ENCODE measurements at regions not wholly inside any gene's neighbourhood (a gene's known extent, or its start where the extent isn't known, plus 50 kb on each side); places are given as distances from the start of the nearest gene placed in this dataset.

DNA sequence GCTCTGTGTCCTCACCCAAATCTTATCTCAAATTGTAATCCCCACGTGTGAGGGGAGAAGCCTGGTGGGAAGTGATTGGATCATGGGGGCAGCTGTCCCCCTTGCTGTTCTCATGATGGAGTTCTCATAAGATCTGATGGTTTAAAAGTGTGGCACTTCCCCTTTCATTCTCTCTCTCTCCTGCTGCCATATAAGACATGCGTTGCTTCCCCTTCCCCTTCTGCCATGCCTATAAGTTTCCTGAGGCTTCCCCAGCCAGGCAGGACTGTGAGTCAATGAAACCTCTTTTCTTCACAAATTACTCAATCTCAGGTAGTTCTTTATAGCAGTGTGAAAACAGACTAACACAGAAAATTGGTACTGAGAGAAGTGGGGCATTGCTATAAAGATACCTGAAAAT, 107.7 kb downstream of the DMAC1 start:
- no peak overlapping the region for H3K9ac ChIP-seq (ENCODE audit: low read length)
- H3K27ac ChIP-seq (ENCODE audit: low read depth, low read length) = no peak overlapping the region
- H2AFZ ChIP-seq (ENCODE audit: low read depth, low read length) = no peak overlapping the region
- no peaks in the 10 kb centered on the region for H3K9me3 ChIP-seq (ENCODE audit: insufficient read depth, low read depth, low read length)
- H3K27me3 ChIP-seq (ENCODE audit: insufficient read depth, low read length) = no peaks in the 10 kb centered on the region
- H3K27ac Mint-ChIP-seq (ENCODE audit: unreplicated experiment) = no peak overlapping the region
- no peaks in the 10 kb centered on the region for H3K79me2 ChIP-seq (ENCODE audit: insufficient read depth, low read length)
- H3K36me3 Mint-ChIP-seq (ENCODE audit: low read depth, unreplicated experiment) = no peaks in the 10 kb centered on the region
- H3K36me3 ChIP-seq (ENCODE audit: insufficient read depth, low read length) = no peaks in the 10 kb centered on the region
- H4K20me1 ChIP-seq (ENCODE audit: insufficient read depth, low read length) = no peaks in the 10 kb centered on the region
- no peak for DNase-seq (ENCODE audit: low read depth)
- peaks cover 3% of the 10 kb centered on the region for H3K9me3 Mint-ChIP-seq (ENCODE audit: unreplicated experiment)
- no peak overlapping the region for H3K4me3 Mint-ChIP-seq (ENCODE audit: unreplicated experiment)
- H3K4me1 Mint-ChIP-seq (ENCODE audit: low read depth, unreplicated experiment) = peaks cover 25% of the 10 kb centered on the region
- TF ChIP-seq, protein P1, sequence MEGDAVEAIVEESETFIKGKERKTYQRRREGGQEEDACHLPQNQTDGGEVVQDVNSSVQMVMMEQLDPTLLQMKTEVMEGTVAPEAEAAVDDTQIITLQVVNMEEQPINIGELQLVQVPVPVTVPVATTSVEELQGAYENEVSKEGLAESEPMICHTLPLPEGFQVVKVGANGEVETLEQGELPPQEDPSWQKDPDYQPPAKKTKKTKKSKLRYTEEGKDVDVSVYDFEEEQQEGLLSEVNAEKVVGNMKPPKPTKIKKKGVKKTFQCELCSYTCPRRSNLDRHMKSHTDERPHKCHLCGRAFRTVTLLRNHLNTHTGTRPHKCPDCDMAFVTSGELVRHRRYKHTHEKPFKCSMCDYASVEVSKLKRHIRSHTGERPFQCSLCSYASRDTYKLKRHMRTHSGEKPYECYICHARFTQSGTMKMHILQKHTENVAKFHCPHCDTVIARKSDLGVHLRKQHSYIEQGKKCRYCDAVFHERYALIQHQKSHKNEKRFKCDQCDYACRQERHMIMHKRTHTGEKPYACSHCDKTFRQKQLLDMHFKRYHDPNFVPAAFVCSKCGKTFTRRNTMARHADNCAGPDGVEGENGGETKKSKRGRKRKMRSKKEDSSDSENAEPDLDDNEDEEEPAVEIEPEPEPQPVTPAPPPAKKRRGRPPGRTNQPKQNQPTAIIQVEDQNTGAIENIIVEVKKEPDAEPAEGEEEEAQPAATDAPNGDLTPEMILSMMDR (IDR thresholded peaks at IDR 0.05; ENCODE audit: insufficient read depth, low read depth, low read length) = no peak
- no peak overlapping the region for H3K4me3 ChIP-seq (ENCODE audit: insufficient read depth, low read depth, low read length)
- H3K4me2 ChIP-seq (ENCODE audit: low read length) = no peak overlapping the region
- H3K27me3 Mint-ChIP-seq (ENCODE audit: low read depth, unreplicated experiment) = no peaks in the 10 kb centered on the region
- no peak for FAIRE-seq
- no peaks in the 10 kb centered on the region for H3K4me1 ChIP-seq (ENCODE audit: insufficient read depth, low read length)

DNA sequence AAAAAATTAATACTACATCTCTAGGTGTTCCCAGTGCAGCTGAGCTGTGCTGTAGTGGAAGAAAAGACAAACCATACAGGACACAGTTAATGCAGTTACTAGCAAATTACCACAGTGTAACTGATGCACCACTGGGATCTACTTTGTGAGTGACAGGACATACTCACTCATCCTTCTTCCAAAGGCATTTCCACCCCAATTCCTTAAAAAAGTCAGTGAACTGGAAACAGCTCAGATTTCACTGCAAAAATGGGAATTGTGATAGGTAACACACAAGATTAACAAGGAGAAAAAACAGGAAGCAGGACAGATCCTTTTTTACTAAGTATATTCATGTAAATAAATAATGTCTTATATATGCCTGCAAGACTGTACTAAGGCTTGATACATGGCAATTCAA, 109.6 kb downstream of the DMAC1 start:
- no peaks in the 10 kb centered on the region for H3K9me3 Mint-ChIP-seq (ENCODE audit: unreplicated experiment)
- Histone ChIP-seq H3K4me3 (ENCODE audit: insufficient read depth, low read depth, low read length) (no peak overlapping the region), H3K4me1 (ENCODE audit: insufficient read depth, low read length) (no peaks in the 10 kb centered on the region), H3K36me3 (ENCODE audit: insufficient read depth, low read length) (no peaks in the 10 kb centered on the region), H3K9ac (ENCODE audit: low read length) (no peak overlapping the region), H3K27ac (ENCODE audit: low read depth, low read length) (no peak overlapping the region), H3K27me3 (ENCODE audit: insufficient read depth, low read length) (no peaks in the 10 kb centered on the region), H3K4me2 (ENCODE audit: low read length) (no peak overlapping the region), H3K9me3 (ENCODE audit: insufficient read depth, low read depth, low read length) (no peaks in the 10 kb centered on the region), H2AFZ (ENCODE audit: low read depth, low read length) (no peak overlapping the region), H3K79me2 (ENCODE audit: insufficient read depth, low read length) (no peaks in the 10 kb centered on the region), H4K20me1 (ENCODE audit: insufficient read depth, low read length) (no peaks in the 10 kb centered on the region)
- no peak overlapping the region for H3K27ac Mint-ChIP-seq (ENCODE audit: unreplicated experiment)
- H3K36me3 Mint-ChIP-seq (ENCODE audit: low read depth, unreplicated experiment) = no peaks in the 10 kb centered on the region
- FAIRE-seq (no peak), DNase-seq (ENCODE audit: low read depth) (no peak)
- TF ChIP-seq, protein P1 (IDR thresholded peaks at IDR 0.05; ENCODE audit: insufficient read depth, low read depth, low read length) = no peak
- no peak for TF ChIP-seq EZH2 (IDR thresholded peaks at IDR 0.05; ENCODE audit: insufficient read depth, low read length)
- H3K4me1 Mint-ChIP-seq (ENCODE audit: low read depth, unreplicated experiment) = peaks cover 23% of the 10 kb centered on the region
- no peaks in the 10 kb centered on the region for H3K27me3 Mint-ChIP-seq (ENCODE audit: low read depth, unreplicated experiment)
- H3K4me3 Mint-ChIP-seq (ENCODE audit: unreplicated experiment) = no peak overlapping the region

DNA sequence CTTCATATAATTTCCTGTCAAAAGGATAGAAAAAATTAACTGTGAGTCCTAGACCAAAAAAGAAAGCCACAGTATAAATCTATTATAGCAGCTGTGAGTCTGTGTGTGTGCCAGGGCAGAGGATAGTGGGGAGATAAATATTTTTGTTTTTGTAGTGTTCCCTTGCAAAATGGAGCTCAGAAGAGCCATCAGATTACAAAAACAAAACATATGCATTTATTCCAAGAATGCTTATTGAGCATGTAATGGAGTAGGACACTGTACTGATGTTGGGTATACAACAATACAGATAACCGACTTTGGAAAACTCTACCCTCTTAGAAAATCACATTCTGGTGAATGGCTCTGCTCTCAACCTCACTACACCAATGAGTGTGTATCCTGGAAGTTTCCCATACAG, 111.0 kb downstream of the DMAC1 start:
- no peaks in the 10 kb centered on the region for H3K79me2 ChIP-seq (ENCODE audit: insufficient read depth, low read length)
- TF ChIP-seq, protein P1 (IDR thresholded peaks at IDR 0.05; ENCODE audit: insufficient read depth, low read depth, low read length) = no peak
- Mint-ChIP-seq H3K36me3 (ENCODE audit: low read depth, unreplicated experiment) (no peaks in the 10 kb centered on the region), H3K4me3 (ENCODE audit: unreplicated experiment) (no peak overlapping the region), H3K4me1 (ENCODE audit: low read depth, unreplicated experiment) (peaks cover 15% of the 10 kb centered on the region), H3K27me3 (ENCODE audit: low read depth, unreplicated experiment) (no peaks in the 10 kb centered on the region), H3K27ac (ENCODE audit: unreplicated experiment) (no peak overlapping the region), H3K9me3 (ENCODE audit: unreplicated experiment) (no peaks in the 10 kb centered on the region)
- H2AFZ ChIP-seq (ENCODE audit: low read depth, low read length) = no peak overlapping the region
- H3K9ac ChIP-seq (ENCODE audit: low read length) = no peak overlapping the region
- no peak overlapping the region for H3K27ac ChIP-seq (ENCODE audit: low read depth, low read length)
- no peaks in the 10 kb centered on the region for H3K4me1 ChIP-seq (ENCODE audit: insufficient read depth, low read length)
- no peaks in the 10 kb centered on the region for H3K36me3 ChIP-seq (ENCODE audit: insufficient read depth, low read length)
- H3K27me3 ChIP-seq (ENCODE audit: insufficient read depth, low read length) = no peaks in the 10 kb centered on the region
- H3K4me3 ChIP-seq (ENCODE audit: insufficient read depth, low read depth, low read length) = no peak overlapping the region
- DNase-seq (ENCODE audit: low read depth) = no peak
- no peaks in the 10 kb centered on the region for H3K9me3 ChIP-seq (ENCODE audit: insufficient read depth, low read depth, low read length)
- no peak for FAIRE-seq
- no peaks in the 10 kb centered on the region for H4K20me1 ChIP-seq (ENCODE audit: insufficient read depth, low read length)
- H3K4me2 ChIP-seq (ENCODE audit: low read length) = no peak overlapping the region

Data from astrocyte (in vitro differentiated cells and primary cell).